CD14-positive monocyte (primary cell): ENCODE measurements at regions not wholly inside any gene's neighbourhood (a gene's known extent, or its start where the extent isn't known, plus 50 kb on each side); places are given as distances from the start of the nearest gene placed in this dataset.

ENCODE experiments used
- DNase-seq, 3 donors: peaks; one replicate each; pipeline ENCODE4 v3.0.0-alpha.2; 2011 to 2022
- H2AFZ ChIP-seq: 2 replicates; pipeline ENCODE4 v1.6.0; 2012; ENCODE audit warnings: mild to moderate bottlenecking, low read depth, low read length, inconsistent platforms; ENCODE audit not compliant: insufficient read depth, poor library complexity, severe bottlenecking
- H3K27ac ChIP-seq, 2 donors: 1 replicate in 1 of 2; 2 replicates in 1 of 2; pipeline ENCODE4 v1.5.1; 2012 to 2013; ENCODE audit warnings: low read length in 2 of 2, control low read depth in 1 of 2, inconsistent platforms in 1 of 2, low read depth in 1 of 2, mild to moderate bottlenecking in 1 of 2
- H3K27me3 ChIP-seq, 2 donors: one replicate each; pipeline versions ENCODE4 v1.6.0 to v1.6.1; 2011 to 2013; ENCODE audit warnings: low read length in 2 of 2; ENCODE audit not compliant: control insufficient read depth in 2 of 2, insufficient read depth in 2 of 2
- H3K36me3 ChIP-seq, 2 donors: replicated peaks in 1 of 2; 1 replicate in 1 of 2; 2 replicates in 1 of 2; pipeline versions ENCODE4 v1.5.1 to v1.6.1; 2012 to 2013; ENCODE audit warnings: low read length in 2 of 2, control low read depth in 1 of 2, inconsistent platforms in 1 of 2, mild to moderate bottlenecking in 1 of 2; ENCODE audit not compliant: insufficient read depth in 2 of 2, control insufficient read depth in 1 of 2
- H3K4me1 ChIP-seq, 2 donors: 1 replicate in 1 of 2; 2 replicates in 1 of 2; pipeline versions ENCODE4 v1.5.1 to v1.6.1; 2012 to 2013; ENCODE audit warnings: low read length in 2 of 2, control low read depth in 1 of 2, inconsistent platforms in 1 of 2, mild to moderate bottlenecking in 1 of 2, moderate library complexity in 1 of 2; ENCODE audit not compliant: insufficient read depth in 2 of 2, control insufficient read depth in 1 of 2
- H3K4me2 ChIP-seq: replicated peaks from 2 replicates; pipeline ENCODE3; 2012; ENCODE audit warnings: low read length, moderate library complexity, mild to moderate bottlenecking; ENCODE audit not compliant: poor library complexity, severe bottlenecking; ENCODE audit errors: extremely low read depth
- H3K4me3 ChIP-seq, 3 experiments: fragments of 200-600 bp in 1 of 3; sonication (generic) in 1 of 3; replicated peaks in 1 of 3; 1 replicate in 2 of 3; 2 replicates in 1 of 3; pipeline ENCODE4 v1.5.1; 2011 to 2013; ENCODE audit warnings: low read length in 3 of 3, mild to moderate bottlenecking in 3 of 3, control low read depth in 2 of 3, low read depth in 2 of 3, inconsistent platforms in 1 of 3, moderate library complexity in 1 of 3
- H3K79me2 ChIP-seq: 2 replicates; pipeline ENCODE4 v1.6.0; 2012; ENCODE audit warnings: mild to moderate bottlenecking, control low read depth, inconsistent platforms, low read length, moderate library complexity; ENCODE audit not compliant: insufficient read depth
- H3K9ac ChIP-seq: 2 replicates; pipeline ENCODE4 v1.6.0; 2017; ENCODE audit warnings: low read length, mild to moderate bottlenecking; ENCODE audit not compliant: insufficient read depth, poor library complexity, severe bottlenecking
- H3K9me3 ChIP-seq, 2 donors: replicated peaks in 1 of 2; 1 replicate in 1 of 2; 2 replicates in 1 of 2; pipeline versions ENCODE4 v1.5.1 to v1.6.1; 2012 to 2013; ENCODE audit warnings: low read length in 2 of 2, control low read depth in 1 of 2; ENCODE audit not compliant: control insufficient read depth in 1 of 2, insufficient read depth in 1 of 2
- H4K20me1 ChIP-seq: 2 replicates; pipeline ENCODE4 v1.6.0; 2012; ENCODE audit warnings: mild to moderate bottlenecking, low read length, control low read depth, moderate library complexity; ENCODE audit not compliant: insufficient read depth
- H3K27ac Mint-ChIP-seq, 7 donors: one replicate each; pipeline ENCODE4 v1.8.0; 2020; ENCODE audit warnings: mild to moderate bottlenecking in 7 of 7, mixed read lengths in 7 of 7, moderate library complexity in 6 of 7, inconsistent platforms in 2 of 7
- H3K27me3 Mint-ChIP-seq, 3 donors: one replicate each; pipeline ENCODE4 v1.8.0; 2021 to 2022; ENCODE audit warnings: low read depth in 3 of 3, mild to moderate bottlenecking in 3 of 3, mixed read lengths in 3 of 3, moderate library complexity in 3 of 3, inconsistent platforms in 1 of 3
- H3K36me3 Mint-ChIP-seq, 2 donors: one replicate each; pipeline ENCODE4 v1.8.0; 2020; ENCODE audit warnings: mixed read lengths in 2 of 2, inconsistent platforms in 1 of 2, mild to moderate bottlenecking in 1 of 2
- H3K4me1 Mint-ChIP-seq: one replicate; pipeline ENCODE4 v1.8.0; 2020; ENCODE audit warnings: mild to moderate bottlenecking, mixed read lengths
- H3K4me3 Mint-ChIP-seq, 2 donors: one replicate each; pipeline ENCODE4 v1.8.0; 2020; ENCODE audit warnings: mild to moderate bottlenecking in 2 of 2, mixed read lengths in 2 of 2, moderate library complexity in 1 of 2
- H3K9me3 Mint-ChIP-seq, 7 donors: one replicate each; pipeline ENCODE4 v1.8.0; 2020 to 2022; ENCODE audit warnings: mixed read lengths in 7 of 7, mild to moderate bottlenecking in 6 of 7, moderate library complexity in 6 of 7, inconsistent platforms in 2 of 7
- CTCF ChIP-seq: fragments of 200-600 bp; IDR thresholded peaks from one replicate; pipeline ENCODE4 v1.8.0; 2022; ENCODE audit warnings: antibody characterized with exemption, mild to moderate bottlenecking
- WGBS: methylation state at CpG from one replicate; pipeline ENCODE4 v1.1.5; 2013; ENCODE audit warnings: missing lambda C conversion rate; ENCODE audit not compliant: insufficient coverage; 5-methylcytosine and 5-hydroxymethylcytosine counted together
- intact Hi-C, 2 donors: fragments of 100-400 bp; cut with micrococcal nuclease; formaldehyde crosslinking; loops; one replicate each; pipeline versions ENCODE4 v1.15.0 to v1.15.1; 2023

GRCh38 chr6:121780325-121781321 lies 345.2 kb downstream of the GJA1 start:
- no peak overlapping the region for H3K27ac Mint-ChIP-seq
- 94% methylated on average over 1 of the region's 3 CpGs for WGBS
- no peaks in the 10 kb centered on the region for H3K36me3 ChIP-seq
- H4K20me1 ChIP-seq = no peaks in the 10 kb centered on the region
- TF ChIP-seq CTCF = no peak
- no peaks in the 10 kb centered on the region for H3K36me3 Mint-ChIP-seq
- no peaks in the 10 kb centered on the region for H3K27me3 ChIP-seq
- peaks cover 0 to 9% (median 2%) of the 10 kb centered on the region in 7 donors for H3K9me3 Mint-ChIP-seq
- no peak overlapping the region for H3K4me3 ChIP-seq
- H3K9ac ChIP-seq = no peak overlapping the region
- no peak overlapping the region for H2AFZ ChIP-seq
- H3K27me3 Mint-ChIP-seq = no peaks in the 10 kb centered on the region
- H3K4me2 ChIP-seq = no peak overlapping the region
- H3K27ac ChIP-seq = no peak overlapping the region
- no peak for DNase-seq
- H3K4me3 Mint-ChIP-seq = no peak overlapping the region
- H3K79me2 ChIP-seq = no peaks in the 10 kb centered on the region
- intact Hi-C loops = no loop called here
- peaks cover 0 to 5% of the 10 kb centered on the region in 2 donors for H3K9me3 ChIP-seq
- H3K4me1 Mint-ChIP-seq = no peaks in the 10 kb centered on the region
- H3K4me1 ChIP-seq = no peaks in the 10 kb centered on the region

- TF ChIP-seq CTCF = no peak
- H3K9me3 Mint-ChIP-seq = peaks cover 0 to 7% (median 2%) of the 10 kb centered on the region in 7 donors
- H3K4me3 Mint-ChIP-seq = no peak overlapping the region
- DNase-seq = no peak
- no peaks in the 10 kb centered on the region for H3K4me1 ChIP-seq
- no peak overlapping the region for H2AFZ ChIP-seq
- 100% methylated on average over 1 of the region's 6 CpGs for WGBS
- no peaks in the 10 kb centered on the region for H3K79me2 ChIP-seq
- H3K36me3 ChIP-seq = no peaks in the 10 kb centered on the region
- no peaks in the 10 kb centered on the region for H4K20me1 ChIP-seq
- no peak overlapping the region for H3K4me2 ChIP-seq
- intact Hi-C loops = no loop called here
- peaks cover 0 to 2% (median 0%) of the 10 kb centered on the region in 3 donors for H3K27me3 Mint-ChIP-seq
- H3K4me1 Mint-ChIP-seq = no peaks in the 10 kb centered on the region
- no peaks in the 10 kb centered on the region for H3K27me3 ChIP-seq
- no peaks in the 10 kb centered on the region for H3K36me3 Mint-ChIP-seq
- H3K27ac Mint-ChIP-seq = no peak overlapping the region
- H3K9ac ChIP-seq = no peak overlapping the region
- H3K4me3 ChIP-seq = no peak overlapping the region
- H3K9me3 ChIP-seq = peaks cover 0 to 6% of the 10 kb centered on the region in 2 donors
- H3K27ac ChIP-seq = no peak overlapping the region
These were observed 356.2 kb downstream of the GJA1 start for GRCh38 chr6:121791396-121792315.
